ENCODE measurements at regions not wholly inside any gene's neighbourhood (a gene's known extent, or its start where the extent isn't known, plus 50 kb on each side); places are given as distances from the start of the nearest gene placed in this dataset.
A peak's percentile ranks its signal among the peaks of the same experiment; 100 is the strongest.

DNA sequence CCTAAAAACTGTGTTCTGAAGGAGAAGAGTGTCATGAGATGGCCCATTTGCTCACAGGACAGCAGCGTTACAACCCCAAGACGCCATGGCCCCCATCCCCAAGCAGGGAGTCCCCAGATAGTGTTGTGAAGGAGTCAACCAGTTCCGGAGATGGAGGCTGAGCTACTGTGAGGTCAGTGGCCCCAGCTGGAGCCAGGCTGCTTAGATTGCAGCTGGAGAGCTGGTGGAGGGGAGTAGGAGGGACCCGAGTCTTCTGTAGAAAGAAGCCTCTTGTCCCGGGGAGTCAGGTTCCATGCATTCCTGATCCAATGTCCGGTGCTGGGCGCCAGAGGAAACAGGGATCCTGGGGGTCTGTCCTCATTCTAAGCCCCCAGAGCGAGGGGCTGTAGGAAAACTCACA is 93.5 kb upstream of the SIM2 start:
- H3K36me3 ChIP-seq: no peaks in the 10 kb centered on the region
- H3K27me3 ChIP-seq: peaks cover 0 to 31% (median 7%) of the 10 kb centered on the region in 9 donors
- peaks cover 0 to 6% (median 0%) of the 10 kb centered on the region in 12 donors for H3K9me3 ChIP-seq
- WGBS, 4 donors: 55 to 68% (median 62%) methylated on average over 8 of the region's 8 CpGs
- no peak overlapping the region for H3K4me3 ChIP-seq
- no peak overlapping the region for H3K27ac ChIP-seq
- intact Hi-C loops (cut with DNase I): loop anchor here in 1 of 10 donors (10.0 kb wide), 1 partner anchor 181 kb away; no protein-coding TSS in a partner anchor
- TF ChIP-seq, protein P1, sequence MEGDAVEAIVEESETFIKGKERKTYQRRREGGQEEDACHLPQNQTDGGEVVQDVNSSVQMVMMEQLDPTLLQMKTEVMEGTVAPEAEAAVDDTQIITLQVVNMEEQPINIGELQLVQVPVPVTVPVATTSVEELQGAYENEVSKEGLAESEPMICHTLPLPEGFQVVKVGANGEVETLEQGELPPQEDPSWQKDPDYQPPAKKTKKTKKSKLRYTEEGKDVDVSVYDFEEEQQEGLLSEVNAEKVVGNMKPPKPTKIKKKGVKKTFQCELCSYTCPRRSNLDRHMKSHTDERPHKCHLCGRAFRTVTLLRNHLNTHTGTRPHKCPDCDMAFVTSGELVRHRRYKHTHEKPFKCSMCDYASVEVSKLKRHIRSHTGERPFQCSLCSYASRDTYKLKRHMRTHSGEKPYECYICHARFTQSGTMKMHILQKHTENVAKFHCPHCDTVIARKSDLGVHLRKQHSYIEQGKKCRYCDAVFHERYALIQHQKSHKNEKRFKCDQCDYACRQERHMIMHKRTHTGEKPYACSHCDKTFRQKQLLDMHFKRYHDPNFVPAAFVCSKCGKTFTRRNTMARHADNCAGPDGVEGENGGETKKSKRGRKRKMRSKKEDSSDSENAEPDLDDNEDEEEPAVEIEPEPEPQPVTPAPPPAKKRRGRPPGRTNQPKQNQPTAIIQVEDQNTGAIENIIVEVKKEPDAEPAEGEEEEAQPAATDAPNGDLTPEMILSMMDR (IDR thresholded peaks at IDR 0.05): no peak
- TF ChIP-seq POLR2A (IDR thresholded peaks at IDR 0.05): no peak
- ATAC-seq: peak in 1 of 4 donors; percentile 39
- DNase-seq: no peak
- no peaks in the 10 kb centered on the region for H3K4me1 ChIP-seq

DNA sequence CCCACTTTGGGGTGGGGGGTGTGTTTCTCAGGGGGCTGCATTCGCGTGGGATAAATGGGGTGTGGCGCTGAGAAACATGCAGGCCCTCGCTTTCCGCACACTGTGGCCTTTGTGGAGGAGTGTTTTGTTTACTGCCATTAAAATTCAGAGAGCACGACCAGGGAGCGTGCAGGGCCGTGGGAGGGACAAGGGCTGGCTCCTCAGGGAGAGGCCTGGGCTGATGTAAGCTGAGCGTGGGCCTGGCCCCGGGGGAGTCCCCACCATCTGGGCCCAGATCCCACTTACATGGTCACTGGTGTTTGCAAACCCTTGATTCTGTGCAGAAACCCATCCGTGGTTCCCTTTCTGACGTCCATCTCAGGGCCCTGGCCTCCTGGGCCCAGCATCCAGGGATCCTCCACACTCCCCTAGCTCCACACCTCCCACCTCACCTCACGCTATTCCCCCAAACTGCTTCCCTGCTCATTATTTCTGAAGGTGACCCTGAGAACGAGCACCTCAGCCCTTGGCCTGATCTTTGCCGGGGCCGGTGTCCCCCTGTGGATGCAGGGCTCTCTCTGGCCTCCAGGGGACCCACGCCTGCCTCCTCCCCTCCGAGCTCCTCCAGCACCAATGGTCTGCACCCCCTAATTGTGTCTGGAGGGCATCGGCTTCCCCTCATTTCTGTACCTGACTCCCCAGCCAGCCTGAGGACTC is 92.5 kb upstream of the SIM2 start:
- peaks cover 0 to 33% (median 0%) of the 10 kb centered on the region in 9 donors for H3K27me3 ChIP-seq
- 66 to 74% (median 69%) methylated on average over 19 of the region's 19 CpGs for WGBS, 4 donors
- no peak overlapping the region for H3K27ac ChIP-seq
- no peak for DNase-seq
- intact Hi-C loops (cut with DNase I): loop anchor here in 1 of 10 donors (10.0 kb wide), 1 partner anchor 182 kb away; no protein-coding TSS in a partner anchor
- H3K4me1 ChIP-seq: no peaks in the 10 kb centered on the region
- TF ChIP-seq POLR2A (IDR thresholded peaks at IDR 0.05): no peak
- TF ChIP-seq, protein P1 (IDR thresholded peaks at IDR 0.05): no peak
- H3K36me3 ChIP-seq: no peaks in the 10 kb centered on the region
- H3K4me3 ChIP-seq: no peak overlapping the region
- H3K9me3 ChIP-seq: peaks cover 0 to 4% (median 0%) of the 10 kb centered on the region in 12 donors
- no peak for ATAC-seq

GRCh38 chr21:36606983-36607325 is 92.0 kb upstream of the SIM2 start:
- Histone ChIP-seq H3K4me1 (no peaks in the 10 kb centered on the region), H3K27ac (no peak overlapping the region), H3K27me3 (peaks cover 0 to 38% (median 0%) of the 10 kb centered on the region in 9 donors), H3K4me3 (no peak overlapping the region), H3K36me3 (no peaks in the 10 kb centered on the region), H3K9me3 (peaks cover 0 to 4% (median 0%) of the 10 kb centered on the region in 12 donors)
- DNase-seq: no peak
- TF ChIP-seq, protein P1 (IDR thresholded peaks at IDR 0.05): no peak
- no peak for TF ChIP-seq POLR2A (IDR thresholded peaks at IDR 0.05)
- intact Hi-C loops (cut with DNase I): loop anchor here in 1 of 10 donors (10.0 kb wide), 1 partner anchor 182 kb away; no protein-coding TSS in a partner anchor
- no peak for ATAC-seq
- 72 to 77% (median 76%) methylated on average over 6 of the region's 6 CpGs for WGBS, 4 donors

DNA sequence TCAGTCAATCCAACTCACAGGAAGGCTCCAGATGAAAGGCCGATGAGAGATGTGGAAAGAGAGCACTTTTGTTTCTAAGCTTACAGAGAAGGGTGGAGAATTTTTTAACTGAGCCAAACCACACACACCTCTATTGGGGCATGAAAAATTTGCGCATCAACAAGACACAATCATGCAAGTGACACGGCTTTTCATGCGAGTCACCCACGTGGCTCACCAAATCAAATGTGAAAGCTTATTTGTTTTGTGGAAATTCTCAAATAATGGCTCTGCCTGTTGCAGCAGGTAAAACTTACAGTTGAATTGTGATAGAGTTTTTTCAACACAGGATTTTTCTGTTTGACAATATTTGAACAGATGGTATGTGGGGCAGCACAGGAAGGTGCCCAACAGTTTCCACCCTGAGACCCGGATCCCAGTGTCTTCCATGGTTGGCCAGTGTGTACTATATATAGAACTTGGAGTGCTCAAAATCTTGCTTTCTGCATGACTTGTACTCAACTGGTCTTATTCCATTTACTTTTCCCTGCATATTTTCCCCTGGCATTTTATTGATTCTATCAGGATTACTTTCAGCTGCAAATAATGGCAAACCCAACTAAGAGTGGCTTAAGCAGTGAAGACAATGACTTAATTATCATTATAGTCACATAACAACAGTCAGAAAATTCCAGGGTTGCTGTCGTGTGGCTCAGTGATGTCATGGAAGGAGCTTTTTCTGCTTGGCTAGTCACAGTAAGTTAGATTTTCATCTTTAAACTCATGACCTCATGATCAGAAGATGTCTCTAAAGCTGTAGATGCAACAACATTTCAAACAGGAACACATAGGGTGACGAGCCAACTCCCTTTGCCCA is 90.6 kb upstream of the SIM2 start:
- Histone ChIP-seq H3K4me1 (no peaks in the 10 kb centered on the region), H3K27me3 (peaks cover 0 to 36% (median 0%) of the 10 kb centered on the region in 9 donors), H3K27ac (no peak overlapping the region), H3K4me3 (no peak overlapping the region), H3K36me3 (no peaks in the 10 kb centered on the region), H3K9me3 (peaks cover 0 to 4% (median 0%) of the 10 kb centered on the region in 12 donors)
- ATAC-seq (no peak), DNase-seq (no peak)
- intact Hi-C loops (cut with DNase I): loop anchor here in 1 of 10 donors (10.0 kb wide), 1 partner anchor 183 kb away; no protein-coding TSS in a partner anchor
- 79 to 84% (median 83%) methylated on average over 8 of the region's 8 CpGs for WGBS, 4 donors
- TF ChIP-seq, protein P1 (IDR thresholded peaks at IDR 0.05): no peak
- no peak for TF ChIP-seq POLR2A (IDR thresholded peaks at IDR 0.05)
